ENCODE measurements at regions not wholly inside any gene's neighbourhood (a gene's known extent, or its start where the extent isn't known, plus 50 kb on each side); places are given as distances from the start of the nearest gene placed in this dataset.

- intact Hi-C loops (cut with DNase I), result no loop called here
- H3K4me3 ChIP-seq, result no peak overlapping the region
- H3K9me3 ChIP-seq, result no peaks in the 10 kb centered on the region
- TF ChIP-seq, protein P1, sequence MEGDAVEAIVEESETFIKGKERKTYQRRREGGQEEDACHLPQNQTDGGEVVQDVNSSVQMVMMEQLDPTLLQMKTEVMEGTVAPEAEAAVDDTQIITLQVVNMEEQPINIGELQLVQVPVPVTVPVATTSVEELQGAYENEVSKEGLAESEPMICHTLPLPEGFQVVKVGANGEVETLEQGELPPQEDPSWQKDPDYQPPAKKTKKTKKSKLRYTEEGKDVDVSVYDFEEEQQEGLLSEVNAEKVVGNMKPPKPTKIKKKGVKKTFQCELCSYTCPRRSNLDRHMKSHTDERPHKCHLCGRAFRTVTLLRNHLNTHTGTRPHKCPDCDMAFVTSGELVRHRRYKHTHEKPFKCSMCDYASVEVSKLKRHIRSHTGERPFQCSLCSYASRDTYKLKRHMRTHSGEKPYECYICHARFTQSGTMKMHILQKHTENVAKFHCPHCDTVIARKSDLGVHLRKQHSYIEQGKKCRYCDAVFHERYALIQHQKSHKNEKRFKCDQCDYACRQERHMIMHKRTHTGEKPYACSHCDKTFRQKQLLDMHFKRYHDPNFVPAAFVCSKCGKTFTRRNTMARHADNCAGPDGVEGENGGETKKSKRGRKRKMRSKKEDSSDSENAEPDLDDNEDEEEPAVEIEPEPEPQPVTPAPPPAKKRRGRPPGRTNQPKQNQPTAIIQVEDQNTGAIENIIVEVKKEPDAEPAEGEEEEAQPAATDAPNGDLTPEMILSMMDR (IDR thresholded peaks at IDR 0.05), result no peak
- H3K4me1 ChIP-seq, result peaks cover 69% of the 10 kb centered on the region
- H3K27me3 ChIP-seq (ENCODE audit: low read depth), result no peaks in the 10 kb centered on the region
- DNase-seq, result no peak
- H3K36me3 ChIP-seq, result no peaks in the 10 kb centered on the region
- ATAC-seq, result no peak
- peak overlapping the region; percentile 84 for H3K27ac ChIP-seq
Measured at GRCh38 chr9:89663614-89663970, 58.8 kb downstream of the GADD45G start.

DNA sequence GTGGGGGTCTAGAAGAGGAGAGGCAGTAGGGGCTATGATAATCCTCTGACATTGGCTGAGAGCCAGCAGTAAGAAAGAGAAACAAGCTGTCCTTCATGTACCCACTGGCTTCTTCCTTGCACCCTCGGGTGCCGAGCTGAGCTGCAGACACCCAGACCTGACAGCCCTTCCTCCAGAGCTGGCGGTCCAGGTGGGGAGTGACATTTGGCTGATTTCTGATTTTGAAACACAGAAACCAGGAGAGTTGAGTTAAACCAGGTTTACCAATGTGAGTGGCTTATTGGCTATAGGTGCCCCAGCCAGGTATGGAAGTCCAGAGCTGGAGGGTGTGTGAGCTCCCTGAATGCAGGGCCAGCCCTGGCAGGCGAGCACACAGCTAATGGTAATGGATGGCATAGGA is 59.2 kb downstream of the GADD45G start:
- H3K4me1 ChIP-seq, result peaks cover 73% of the 10 kb centered on the region
- H3K9me3 ChIP-seq, result no peaks in the 10 kb centered on the region
- intact Hi-C loops (cut with DNase I), result no loop called here
- H3K36me3 ChIP-seq, result no peaks in the 10 kb centered on the region
- H3K27ac ChIP-seq, result peak overlapping the region; percentile 84
- TF ChIP-seq, protein P1 (IDR thresholded peaks at IDR 0.05), result no peak
- H3K4me3 ChIP-seq, result no peak overlapping the region
- DNase-seq (no peak), ATAC-seq (no peak)
- no peaks in the 10 kb centered on the region for H3K27me3 ChIP-seq (ENCODE audit: low read depth)

DNA sequence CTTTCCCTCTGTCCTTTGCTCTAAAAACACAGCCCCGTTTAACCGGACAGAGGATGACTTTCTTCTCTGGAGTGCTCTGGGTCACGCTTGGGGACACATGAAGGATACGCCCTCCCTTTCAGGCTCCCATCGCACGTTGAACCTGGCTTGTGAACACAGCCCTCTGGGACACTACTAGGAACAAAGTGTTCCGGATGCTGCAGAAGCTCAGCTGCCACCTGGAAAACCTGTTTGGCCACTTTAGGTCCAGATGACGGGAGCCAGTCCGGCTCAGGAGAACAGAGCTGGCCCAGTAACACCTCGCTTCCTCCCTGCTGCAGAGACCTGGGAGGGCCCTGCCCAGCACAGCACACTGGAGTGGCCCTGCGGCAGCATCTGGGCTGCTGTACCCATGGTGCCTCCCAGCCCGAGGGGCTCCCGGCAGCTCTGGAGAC is 60.1 kb downstream of the GADD45G start:
- TF ChIP-seq, protein P1 (IDR thresholded peaks at IDR 0.05), result no peak
- H3K27me3 ChIP-seq (ENCODE audit: low read depth), result no peaks in the 10 kb centered on the region
- no peaks in the 10 kb centered on the region for H3K9me3 ChIP-seq
- peak; percentile 88 for DNase-seq
- no peaks in the 10 kb centered on the region for H3K36me3 ChIP-seq
- H3K27ac ChIP-seq, result peak overlapping the region; percentile 84
- peaks cover 66% of the 10 kb centered on the region for H3K4me1 ChIP-seq
- intact Hi-C loops (cut with DNase I), result no loop called here
- peak; percentile 74 to 77 for ATAC-seq
- no peak overlapping the region for H3K4me3 ChIP-seq

DNA sequence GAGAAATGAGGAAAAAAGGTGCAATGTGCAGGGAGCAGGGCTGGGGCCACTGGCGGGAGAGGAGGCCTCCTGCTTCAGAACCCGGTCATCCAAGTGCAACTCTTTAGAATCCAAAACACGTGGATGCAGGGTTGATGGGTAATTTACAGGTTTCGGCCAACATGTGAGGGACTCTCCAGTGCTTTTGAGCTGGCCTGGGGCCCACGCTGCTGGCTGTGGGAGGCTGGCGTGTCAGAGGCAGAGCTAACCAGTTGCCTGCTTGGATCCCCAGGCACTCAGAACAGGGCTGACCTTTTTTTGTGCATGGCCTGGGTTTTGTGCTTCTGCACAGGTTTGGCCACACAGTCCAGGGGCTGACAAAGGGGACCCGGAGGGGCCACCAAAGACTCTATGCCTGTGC is 61.6 kb downstream of the GADD45G start:
- H3K4me1 ChIP-seq, result peaks cover 52% of the 10 kb centered on the region
- DNase-seq, result no peak
- TF ChIP-seq, protein P1 (IDR thresholded peaks at IDR 0.05), result no peak

GRCh38 chr9:89666950-89667349 is 62.1 kb downstream of the GADD45G start:
- TF ChIP-seq, protein P1 (IDR thresholded peaks at IDR 0.05), result no peak
- DNase-seq, result no peak
- H3K4me3 ChIP-seq, result no peak overlapping the region
- intact Hi-C loops (cut with DNase I), result no loop called here
- peak overlapping the region; percentile 65 for H3K27ac ChIP-seq
- no peak for ATAC-seq
- H3K9me3 ChIP-seq, result no peaks in the 10 kb centered on the region
- H3K36me3 ChIP-seq, result no peaks in the 10 kb centered on the region
- peaks cover 46% of the 10 kb centered on the region for H3K4me1 ChIP-seq
- no peaks in the 10 kb centered on the region for H3K27me3 ChIP-seq (ENCODE audit: low read depth)

More for the DNA sequence above, 61.6 kb downstream of the GADD45G start:
- no peaks in the 10 kb centered on the region for H3K36me3 ChIP-seq
- no peak overlapping the region for H3K4me3 ChIP-seq
- H3K27me3 ChIP-seq (ENCODE audit: low read depth), result no peaks in the 10 kb centered on the region
- intact Hi-C loops (cut with DNase I), result no loop called here
- H3K27ac ChIP-seq, result peak overlapping the region; percentile 65
- no peaks in the 10 kb centered on the region for H3K9me3 ChIP-seq
- no peak for ATAC-seq

- Histone ChIP-seq H3K9me3 (no peaks in the 10 kb centered on the region), H3K4me3 (no peak overlapping the region), H3K27me3 (ENCODE audit: low read depth) (no peaks in the 10 kb centered on the region), H3K27ac (peak overlapping the region; percentile 54), H3K36me3 (no peaks in the 10 kb centered on the region), H3K4me1 (peaks cover 38% of the 10 kb centered on the region)
- intact Hi-C loops (cut with DNase I), result no loop called here
- DNase-seq, result peak; percentile 74
- ATAC-seq, result peak; percentile 77 to 84
- TF ChIP-seq, protein P1 (IDR thresholded peaks at IDR 0.05), result no peak
Measured at GRCh38 chr9:89667726-89668125, 62.9 kb downstream of the GADD45G start.

Measured in lower lobe of right lung (tissue), 2 donors.